ENCODE measurements at regions not wholly inside any gene's neighbourhood (a gene's known extent, or its start where the extent isn't known, plus 50 kb on each side); places are given as distances from the start of the nearest gene placed in this dataset.

GRCh38 chrX:122418758-122419157 lies 765.3 kb upstream of the GRIA3 start:
- no peak for TF ChIP-seq CTCF (IDR thresholded peaks at IDR 0.05)
- TF ChIP-seq EZH2 (IDR thresholded peaks at IDR 0.05; ENCODE audit: borderline replicate concordance, insufficient read depth, low read depth, low read length, poor library complexity, severe bottlenecking): no peak

Data from B cell (primary cell).